Astrocyte (in vitro differentiated cells and primary cell): ENCODE measurements at regions not wholly inside any gene's neighbourhood (a gene's known extent, or its start where the extent isn't known, plus 50 kb on each side); places are given as distances from the start of the nearest gene placed in this dataset.
A peak's percentile ranks its signal among the peaks of the same experiment; 100 is the strongest.

Source experiments
- DNase-seq: peaks from one replicate; pipeline ENCODE4 v3.0.0-alpha.2; 2010; ENCODE audit warnings: low read depth
- FAIRE-seq: peaks from 2 replicates; lab custom pipeline; 2011; peaks lifted over from hg19 to GRCh38; lab: Jason Lieb, UNC
- H2AFZ ChIP-seq: 2 replicates; pipeline ENCODE4 v1.6.0; 2012; ENCODE audit warnings: low read depth, low read length, inconsistent platforms
- H3K27ac ChIP-seq: 2 replicates; pipeline ENCODE4 v1.5.1; 2011; ENCODE audit warnings: low read depth, low read length, inconsistent platforms
- H3K27me3 ChIP-seq: 2 replicates; pipeline ENCODE4 v1.6.0; 2011; ENCODE audit warnings: low read length, inconsistent platforms; ENCODE audit not compliant: insufficient read depth
- H3K36me3 ChIP-seq: 2 replicates; pipeline ENCODE4 v1.5.1; 2011; ENCODE audit warnings: low read length, inconsistent platforms; ENCODE audit not compliant: insufficient read depth
- H3K4me1 ChIP-seq: 2 replicates; pipeline ENCODE4 v1.5.1; 2011; ENCODE audit warnings: low read length, inconsistent platforms; ENCODE audit not compliant: insufficient read depth
- H3K4me2 ChIP-seq: 2 replicates; pipeline ENCODE4 v1.6.0; 2012; ENCODE audit warnings: low read length, inconsistent platforms
- H3K4me3 ChIP-seq: 2 replicates; pipeline ENCODE4 v1.5.1; 2011; ENCODE audit warnings: low read depth, mild to moderate bottlenecking, low read length, inconsistent platforms; ENCODE audit not compliant: insufficient read depth
- H3K79me2 ChIP-seq: 2 replicates; pipeline ENCODE4 v1.6.0; 2012; ENCODE audit warnings: mild to moderate bottlenecking, low read length, inconsistent platforms; ENCODE audit not compliant: insufficient read depth
- H3K9ac ChIP-seq: 2 replicates; pipeline ENCODE4 v1.6.0; 2012; ENCODE audit warnings: mild to moderate bottlenecking, low read length, inconsistent platforms
- H3K9me3 ChIP-seq: 2 replicates; pipeline ENCODE4 v1.5.1; 2012; ENCODE audit warnings: low read depth, mild to moderate bottlenecking, low read length, inconsistent platforms; ENCODE audit not compliant: insufficient read depth
- H4K20me1 ChIP-seq: 2 replicates; pipeline ENCODE4 v1.6.0; 2012; ENCODE audit warnings: low read length, inconsistent platforms; ENCODE audit not compliant: insufficient read depth
- H3K27ac Mint-ChIP-seq: one replicate; pipeline ENCODE4 v1.8.0; 2021; ENCODE audit warnings: mild to moderate bottlenecking, mixed read lengths; ENCODE audit not compliant: unreplicated experiment
- H3K27me3 Mint-ChIP-seq: one replicate; pipeline ENCODE4 v1.8.0; 2021; ENCODE audit warnings: low read depth, mixed read lengths; ENCODE audit not compliant: unreplicated experiment
- H3K36me3 Mint-ChIP-seq: one replicate; pipeline ENCODE4 v1.8.0; 2021; ENCODE audit warnings: low read depth, mixed read lengths; ENCODE audit not compliant: unreplicated experiment
- H3K4me1 Mint-ChIP-seq: one replicate; pipeline ENCODE4 v1.8.0; 2021; ENCODE audit warnings: low read depth, mixed read lengths; ENCODE audit not compliant: unreplicated experiment
- H3K4me3 Mint-ChIP-seq: one replicate; pipeline ENCODE4 v1.8.0; 2021; ENCODE audit warnings: mild to moderate bottlenecking, moderate library complexity, mixed read lengths; ENCODE audit not compliant: unreplicated experiment
- H3K9me3 Mint-ChIP-seq: one replicate; pipeline ENCODE4 v1.8.0; 2021; ENCODE audit warnings: mild to moderate bottlenecking, mixed read lengths; ENCODE audit not compliant: unreplicated experiment
- CTCF ChIP-seq: IDR thresholded peaks from 2 replicates; pipeline ENCODE4 v1.5.1; 2011; ENCODE audit warnings: low read depth, mild to moderate bottlenecking, inconsistent platforms, low read length, moderate library complexity; ENCODE audit not compliant: insufficient read depth
- EZH2 ChIP-seq: IDR thresholded peaks from 2 replicates; pipeline ENCODE4 v1.6.1; 2012; ENCODE audit warnings: mild to moderate bottlenecking, low read length, inconsistent platforms; ENCODE audit not compliant: insufficient read depth

GRCh38 chr2:8604262-8604661 lies 77.6 kb upstream of the ID2 start:
- no peak overlapping the region for H3K4me3 Mint-ChIP-seq
- peaks cover 17% of the 10 kb centered on the region for H3K4me1 Mint-ChIP-seq
- H3K4me3 ChIP-seq, result no peak overlapping the region
- no peaks in the 10 kb centered on the region for H3K36me3 ChIP-seq
- H3K9ac ChIP-seq, result no peak overlapping the region
- FAIRE-seq, result no peak
- H3K9me3 Mint-ChIP-seq, result no peaks in the 10 kb centered on the region
- H2AFZ ChIP-seq, result no peak overlapping the region
- H3K27ac Mint-ChIP-seq, result no peak overlapping the region
- DNase-seq, result no peak
- H3K4me2 ChIP-seq, result no peak overlapping the region
- no peaks in the 10 kb centered on the region for H3K9me3 ChIP-seq
- no peaks in the 10 kb centered on the region for H3K79me2 ChIP-seq
- TF ChIP-seq EZH2, result no peak
- H3K36me3 Mint-ChIP-seq, result no peaks in the 10 kb centered on the region
- H3K27me3 Mint-ChIP-seq, result peaks cover 18% of the 10 kb centered on the region
- H4K20me1 ChIP-seq, result no peaks in the 10 kb centered on the region
- no peak overlapping the region for H3K27ac ChIP-seq
- no peaks in the 10 kb centered on the region for H3K27me3 ChIP-seq
- H3K4me1 ChIP-seq, result peaks cover 17% of the 10 kb centered on the region

- Histone ChIP-seq H3K4me2 (no peak overlapping the region), H3K4me1 (peaks cover 17% of the 10 kb centered on the region), H3K27ac (no peak overlapping the region), H2AFZ (no peak overlapping the region), H3K9me3 (no peaks in the 10 kb centered on the region), H3K36me3 (no peaks in the 10 kb centered on the region), H3K4me3 (no peak overlapping the region), H3K79me2 (no peaks in the 10 kb centered on the region), H3K27me3 (no peaks in the 10 kb centered on the region), H3K9ac (no peak overlapping the region), H4K20me1 (no peaks in the 10 kb centered on the region)
- H3K27ac Mint-ChIP-seq, result no peak overlapping the region
- DNase-seq (peak; percentile 67), FAIRE-seq (no peak)
- TF ChIP-seq EZH2 (no peak), CTCF (no peak)
- peaks cover 29% of the 10 kb centered on the region for H3K4me1 Mint-ChIP-seq
- H3K9me3 Mint-ChIP-seq, result peaks cover under 1% of the 10 kb centered on the region
- H3K36me3 Mint-ChIP-seq, result no peaks in the 10 kb centered on the region
- no peak overlapping the region for H3K4me3 Mint-ChIP-seq
- H3K27me3 Mint-ChIP-seq, result peaks cover 16% of the 10 kb centered on the region
Measured at GRCh38 chr2:8605351-8606065, 76.3 kb upstream of the ID2 start.

GRCh38 chr2:8606226-8606625 lies 75.6 kb upstream of the ID2 start:
- H3K9me3 ChIP-seq, result no peaks in the 10 kb centered on the region
- no peaks in the 10 kb centered on the region for H3K36me3 ChIP-seq
- DNase-seq (no peak), FAIRE-seq (no peak)
- H2AFZ ChIP-seq, result no peak overlapping the region
- H3K27me3 ChIP-seq, result no peaks in the 10 kb centered on the region
- no peaks in the 10 kb centered on the region for H3K36me3 Mint-ChIP-seq
- no peak overlapping the region for H3K4me2 ChIP-seq
- no peak overlapping the region for H3K27ac ChIP-seq
- H3K79me2 ChIP-seq, result no peaks in the 10 kb centered on the region
- H3K9ac ChIP-seq, result no peak overlapping the region
- peaks cover 17% of the 10 kb centered on the region for H3K27me3 Mint-ChIP-seq
- peaks cover 17% of the 10 kb centered on the region for H3K4me1 ChIP-seq
- TF ChIP-seq EZH2, result no peak
- TF ChIP-seq CTCF, result no peak
- H4K20me1 ChIP-seq, result no peaks in the 10 kb centered on the region
- no peak overlapping the region for H3K27ac Mint-ChIP-seq
- peaks cover 29% of the 10 kb centered on the region for H3K4me1 Mint-ChIP-seq
- H3K4me3 Mint-ChIP-seq, result no peak overlapping the region
- H3K4me3 ChIP-seq, result no peak overlapping the region
- peaks cover 5% of the 10 kb centered on the region for H3K9me3 Mint-ChIP-seq
